Effector memory CD8-positive, alpha-beta T cell (primary cell): ENCODE measurements at regions not wholly inside any gene's neighbourhood (a gene's known extent, or its start where the extent isn't known, plus 50 kb on each side); places are given as distances from the start of the nearest gene placed in this dataset.
"Not testable (repeated sequence)": the region's sequence is repeated elsewhere in the genome, so short reads cannot be mapped to it uniquely, and the experiment has no call there.

Experiments used
- ATAC-seq: fragments of 150-1000 bp; cut with Tn5 transposase; replicated peaks from 2 replicates; pipeline ENCODE4 v1.10.0; 2021; ENCODE audit warnings: mild to moderate bottlenecking, moderate library complexity
- DNase-seq, 3 experiments: peaks; one replicate each; pipeline ENCODE4 v3.0.0; 2021
- H3K27ac Mint-ChIP-seq, 2 donors: one replicate each; pipeline ENCODE4 v1.8.0; 2022; ENCODE audit warnings: mild to moderate bottlenecking in 2 of 2, mixed read lengths in 2 of 2, moderate library complexity in 2 of 2
- H3K27me3 Mint-ChIP-seq, 2 donors: one replicate each; pipeline ENCODE4 v1.8.0; 2022; ENCODE audit warnings: mixed read lengths in 2 of 2
- H3K36me3 Mint-ChIP-seq: one replicate; pipeline ENCODE4 v1.8.0; 2022; ENCODE audit warnings: mild to moderate bottlenecking, moderate library complexity, mixed read lengths; ENCODE audit not compliant: insufficient read depth
- H3K4me1 Mint-ChIP-seq, 2 donors: one replicate each; pipeline ENCODE4 v1.8.0; 2022; ENCODE audit warnings: low read depth in 2 of 2, mixed read lengths in 2 of 2
- H3K4me3 Mint-ChIP-seq, 2 donors: one replicate each; pipeline ENCODE4 v1.8.0; 2022; ENCODE audit warnings: mild to moderate bottlenecking in 2 of 2, mixed read lengths in 2 of 2, moderate library complexity in 2 of 2
- H3K9me3 Mint-ChIP-seq, 2 donors: one replicate each; pipeline ENCODE4 v1.8.0; 2022; ENCODE audit warnings: mixed read lengths in 2 of 2

DNA sequence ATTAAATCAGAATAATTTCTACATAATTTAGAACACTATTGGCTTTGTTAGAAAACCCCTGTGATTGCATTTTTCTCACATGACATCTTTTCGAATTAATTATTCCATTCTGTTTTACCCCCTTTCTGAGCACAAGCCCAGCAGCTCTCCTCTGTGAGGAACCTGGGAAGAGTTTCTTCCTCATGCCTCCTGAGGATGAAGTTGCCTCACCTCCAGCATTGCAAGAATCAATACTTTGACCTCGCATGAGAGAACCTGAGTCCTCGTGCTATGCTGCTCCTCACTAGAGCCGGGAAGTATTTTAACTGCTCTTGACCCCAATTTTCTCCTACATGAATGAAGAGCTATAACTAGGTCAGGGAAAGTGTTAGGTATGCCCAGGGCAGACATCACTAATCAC, 77.1 kb upstream of the RAPH1 start:
- Mint-ChIP-seq H3K36me3 (no peaks in the 10 kb centered on the region), H3K27me3 (no peaks in the 10 kb centered on the region), H3K9me3 (no peaks in the 10 kb centered on the region), H3K4me1 (no peaks in the 10 kb centered on the region), H3K27ac (no peak overlapping the region), H3K4me3 (no peak overlapping the region)
- DNase-seq (no peak), ATAC-seq (no peak)

DNA sequence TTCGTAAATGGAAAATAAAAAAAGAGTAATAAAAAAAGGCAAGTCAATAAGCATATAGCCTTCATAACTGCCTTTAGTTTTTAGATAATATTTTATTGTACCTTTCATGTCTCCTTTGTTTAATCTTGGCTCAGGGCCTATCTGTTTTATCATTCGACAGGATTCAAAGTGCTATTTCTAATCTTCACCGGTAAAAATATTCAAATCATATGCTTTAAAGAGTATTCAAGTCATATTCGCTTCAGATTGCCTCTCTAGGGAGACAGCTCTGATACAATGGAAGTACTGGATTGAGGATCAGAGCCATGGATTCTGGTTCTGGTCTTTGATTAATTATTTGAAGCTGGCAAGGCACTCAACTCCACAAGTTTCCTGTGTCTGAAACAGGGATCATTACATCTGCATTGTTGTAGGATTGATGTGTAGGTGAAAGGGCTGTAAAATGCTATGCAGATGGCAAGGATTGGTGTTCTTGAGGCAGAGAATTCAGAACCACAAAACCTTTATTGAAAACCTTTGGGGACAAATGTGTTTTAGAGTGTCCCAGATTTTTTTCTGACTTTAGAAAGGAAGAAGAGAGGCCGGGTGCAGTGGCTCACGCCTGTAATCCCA, 84.3 kb upstream of the RAPH1 start:
- Mint-ChIP-seq H3K36me3 (no peaks in the 10 kb centered on the region), H3K27ac (no peak overlapping the region), H3K4me3 (no peak overlapping the region), H3K27me3 (no peaks in the 10 kb centered on the region), H3K4me1 (peaks cover 6 to 11% of the 10 kb centered on the region in 2 donors), H3K9me3 (no peaks in the 10 kb centered on the region)
- DNase-seq (no peak), ATAC-seq (no peak)

DNA sequence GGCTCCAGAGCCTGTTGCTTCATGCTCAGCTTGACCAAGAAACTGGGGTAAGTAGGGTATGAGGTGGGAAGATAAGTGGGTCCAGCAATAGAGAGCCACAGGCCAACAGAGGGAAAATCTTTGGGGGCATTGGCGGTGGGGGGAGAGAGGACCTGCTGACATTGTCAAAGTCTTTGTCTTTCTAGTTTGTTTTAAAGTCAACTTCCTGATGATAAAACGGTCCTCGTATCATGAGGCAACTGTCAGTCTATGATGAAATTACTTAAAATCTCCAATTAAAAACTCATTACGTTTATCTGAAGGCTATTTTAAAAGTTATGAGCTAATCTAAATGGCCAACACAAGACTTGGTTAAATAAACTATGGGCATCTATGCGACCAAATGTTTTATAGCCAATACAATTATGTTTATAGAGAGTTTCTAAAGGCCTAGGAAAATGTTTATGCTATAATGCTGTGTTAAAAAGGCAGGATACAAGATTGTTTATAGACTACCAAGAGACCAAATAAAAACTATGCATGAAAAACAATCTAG, 84.4 kb upstream of the CD28 start:
- no peaks in the 10 kb centered on the region for H3K27me3 Mint-ChIP-seq
- no peak overlapping the region for H3K4me3 Mint-ChIP-seq
- no peaks in the 10 kb centered on the region for H3K9me3 Mint-ChIP-seq
- no peaks in the 10 kb centered on the region for H3K36me3 Mint-ChIP-seq
- peaks cover 6 to 11% of the 10 kb centered on the region in 2 donors for H3K4me1 Mint-ChIP-seq
- ATAC-seq (no peak), DNase-seq (no peak)
- peak overlapping the region in 1 of 2 donors; percentile 9 for H3K27ac Mint-ChIP-seq

- peaks cover 6 to 11% of the 10 kb centered on the region in 2 donors for H3K4me1 Mint-ChIP-seq
- H3K27me3 Mint-ChIP-seq: no peaks in the 10 kb centered on the region
- H3K4me3 Mint-ChIP-seq: no peak overlapping the region
- peak overlapping the region in 1 of 2 donors; percentile 41 for H3K27ac Mint-ChIP-seq
- ATAC-seq (no peak), DNase-seq (no peak)
- no peaks in the 10 kb centered on the region for H3K36me3 Mint-ChIP-seq
- no peaks in the 10 kb centered on the region for H3K9me3 Mint-ChIP-seq
Observed at GRCh38 chr2:203623096-203623495, 83.3 kb upstream of the CD28 start.

DNA sequence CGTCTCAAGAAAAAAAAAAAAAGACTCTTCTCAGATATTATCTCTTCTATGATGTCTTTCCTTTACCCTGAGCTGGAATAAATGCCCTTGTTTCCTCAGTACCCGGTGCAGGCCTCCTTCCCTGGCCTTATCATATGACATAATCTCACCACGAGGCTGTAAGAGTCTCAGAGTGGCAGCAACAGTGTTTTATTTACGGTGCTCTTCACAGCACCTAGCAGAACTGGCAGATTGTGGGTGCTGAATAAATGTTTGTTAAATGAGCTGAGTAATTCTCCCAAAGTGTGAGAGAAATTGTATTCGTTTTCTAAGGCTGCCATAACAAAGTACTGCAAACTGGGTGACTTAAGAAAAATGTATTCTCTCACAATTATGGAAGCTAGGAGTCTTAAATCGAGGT, 82.8 kb upstream of the CD28 start:
- no peak for DNase-seq
- Mint-ChIP-seq H3K27ac (peak overlapping the region; percentile 41 to 55), H3K36me3 (no peaks in the 10 kb centered on the region), H3K4me3 (no peak overlapping the region), H3K4me1 (peaks cover 6 to 11% of the 10 kb centered on the region in 2 donors), H3K27me3 (no peaks in the 10 kb centered on the region), H3K9me3 (no peaks in the 10 kb centered on the region)
- ATAC-seq: peak; percentile 92

DNA sequence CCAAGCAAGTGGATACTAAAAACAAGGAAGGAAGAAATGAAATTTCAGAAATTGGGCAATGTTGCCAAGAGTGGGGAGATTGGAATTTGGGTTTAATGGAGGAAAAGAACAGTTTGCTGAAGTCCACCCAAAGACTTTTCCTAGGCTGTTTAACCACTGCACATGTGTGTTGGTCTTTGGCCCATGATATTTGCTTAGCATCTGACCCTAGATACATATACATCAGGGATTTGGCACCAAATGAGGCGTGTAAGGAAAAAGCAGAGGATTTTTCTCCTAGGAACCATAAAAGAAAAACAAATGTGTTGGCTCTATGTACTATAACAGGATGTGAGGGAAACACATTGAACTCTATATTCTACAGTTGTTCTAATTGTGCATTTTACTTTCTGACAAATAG, 80.7 kb upstream of the CD28 start:
- Mint-ChIP-seq H3K27me3 (no peaks in the 10 kb centered on the region), H3K9me3 (no peaks in the 10 kb centered on the region), H3K4me1 (peaks cover 6 to 11% of the 10 kb centered on the region in 2 donors), H3K36me3 (no peaks in the 10 kb centered on the region), H3K4me3 (no peak overlapping the region), H3K27ac (no peak overlapping the region)
- DNase-seq (no peak), ATAC-seq (no peak)

DNA sequence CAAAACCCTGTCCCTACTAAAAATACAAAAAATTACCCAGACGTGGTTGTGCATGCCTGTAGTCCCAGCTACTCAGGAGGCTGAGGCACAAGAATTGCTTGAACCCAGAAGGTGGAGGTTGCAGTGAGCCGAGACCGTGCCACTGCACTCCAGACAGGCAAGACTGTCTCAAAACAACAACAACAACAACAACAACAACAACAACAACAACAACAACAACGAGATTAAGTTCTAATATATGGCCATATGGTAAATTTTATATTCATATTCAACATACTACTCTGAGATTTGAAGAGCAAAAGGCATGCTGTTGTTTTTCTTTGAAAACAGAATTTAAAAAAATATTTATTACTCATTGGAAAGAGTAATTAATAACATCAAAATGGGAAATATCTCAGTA, 80.2 kb upstream of the CD28 start:
- not testable (repeated sequence) for DNase-seq, ATAC-seq, H3K9me3 Mint-ChIP-seq, H3K36me3 Mint-ChIP-seq, H3K27me3 Mint-ChIP-seq, H3K27ac Mint-ChIP-seq, H3K4me3 Mint-ChIP-seq
- peaks cover 6 to 11% of the 10 kb centered on the region in 2 donors for H3K4me1 Mint-ChIP-seq

- H3K27ac Mint-ChIP-seq: no peak overlapping the region
- no peak overlapping the region for H3K4me3 Mint-ChIP-seq
- DNase-seq: no peak
- no peaks in the 10 kb centered on the region for H3K9me3 Mint-ChIP-seq
- H3K4me1 Mint-ChIP-seq: peaks cover 6 to 11% of the 10 kb centered on the region in 2 donors
- no peak for ATAC-seq
- H3K27me3 Mint-ChIP-seq: no peaks in the 10 kb centered on the region
- H3K36me3 Mint-ChIP-seq: no peaks in the 10 kb centered on the region
Observed at GRCh38 chr2:203626952-203627681, 79.3 kb upstream of the CD28 start.

DNA sequence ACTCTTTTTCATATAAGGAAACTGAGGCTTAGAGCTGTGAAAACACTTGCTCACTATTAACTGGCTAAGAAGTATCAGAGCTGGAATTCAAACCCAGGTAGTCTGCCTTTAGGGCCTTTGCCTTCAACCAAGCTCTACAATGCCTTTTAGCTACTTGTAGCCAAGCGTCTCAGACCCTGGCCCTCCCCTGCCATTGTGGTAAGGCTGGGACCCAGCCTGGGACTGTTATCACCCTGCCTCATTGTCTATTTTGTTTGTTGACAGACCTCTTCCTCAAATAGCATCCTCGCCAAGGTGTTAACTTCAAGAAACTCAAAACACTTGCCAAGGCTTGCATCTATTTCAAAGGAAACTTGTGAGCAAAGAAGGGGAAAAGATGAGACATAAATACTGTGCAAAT, 76.7 kb upstream of the CD28 start:
- Mint-ChIP-seq H3K36me3 (no peaks in the 10 kb centered on the region), H3K9me3 (no peaks in the 10 kb centered on the region), H3K4me1 (no peaks in the 10 kb centered on the region), H3K4me3 (no peak overlapping the region), H3K27me3 (no peaks in the 10 kb centered on the region), H3K27ac (no peak overlapping the region)
- DNase-seq (no peak), ATAC-seq (no peak)

- no peak overlapping the region for H3K4me3 Mint-ChIP-seq
- H3K4me1 Mint-ChIP-seq: no peaks in the 10 kb centered on the region
- H3K36me3 Mint-ChIP-seq: no peaks in the 10 kb centered on the region
- ATAC-seq: no peak
- DNase-seq: no peak
- no peaks in the 10 kb centered on the region for H3K27me3 Mint-ChIP-seq
- H3K9me3 Mint-ChIP-seq: no peaks in the 10 kb centered on the region
- no peak overlapping the region for H3K27ac Mint-ChIP-seq
Observed at GRCh38 chr2:203631068-203631757, 75.2 kb upstream of the CD28 start.

DNA sequence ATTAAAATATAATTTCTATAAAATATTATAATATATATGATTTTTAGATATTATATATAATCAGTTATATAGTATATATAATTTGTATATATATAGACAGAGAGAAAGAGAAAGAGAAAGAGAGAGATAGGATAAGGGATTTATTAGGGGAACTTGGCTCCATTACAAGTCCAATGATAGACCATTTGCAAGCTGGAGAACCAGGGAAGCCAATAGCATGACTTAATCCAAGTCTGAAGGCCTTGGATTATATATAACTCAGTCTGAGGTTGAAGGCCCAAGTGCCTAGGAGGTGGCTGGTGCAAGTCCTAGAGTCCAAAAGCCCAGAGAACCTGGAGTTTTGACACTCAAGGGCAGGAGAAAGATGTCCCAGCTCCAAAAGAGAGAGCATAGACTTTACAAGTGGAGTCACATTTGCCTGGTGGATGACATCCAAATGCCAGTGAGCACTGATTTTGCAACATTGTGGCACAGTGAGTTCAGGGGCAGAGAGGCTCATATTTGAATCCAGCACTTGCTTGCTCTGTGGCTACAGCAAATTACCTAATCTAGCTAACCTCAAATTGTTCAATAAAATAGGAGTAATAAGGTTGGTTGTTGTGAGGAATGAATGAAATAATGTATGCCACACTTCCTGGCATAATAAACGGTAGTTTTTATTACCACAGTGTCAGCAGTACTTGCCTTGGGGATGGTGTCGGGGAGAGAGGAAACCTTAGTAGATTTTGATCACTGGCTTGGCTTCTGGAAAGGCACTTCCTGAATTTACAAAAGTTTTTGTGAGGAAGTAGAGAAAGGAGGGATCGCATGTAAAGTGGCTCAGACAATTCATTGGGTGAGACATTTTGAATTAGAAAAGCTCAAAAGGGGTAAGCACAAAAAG, 69.6 kb upstream of the CD28 start:
- Mint-ChIP-seq H3K36me3 (no peaks in the 10 kb centered on the region), H3K4me1 (peaks cover 18 to 19% of the 10 kb centered on the region in 2 donors), H3K9me3 (no peaks in the 10 kb centered on the region), H3K4me3 (peak overlapping the region; percentile 40 to 65), H3K27ac (peak overlapping the region; percentile 24 to 35), H3K27me3 (no peaks in the 10 kb centered on the region)
- ATAC-seq (no peak), DNase-seq (no peak)

DNA sequence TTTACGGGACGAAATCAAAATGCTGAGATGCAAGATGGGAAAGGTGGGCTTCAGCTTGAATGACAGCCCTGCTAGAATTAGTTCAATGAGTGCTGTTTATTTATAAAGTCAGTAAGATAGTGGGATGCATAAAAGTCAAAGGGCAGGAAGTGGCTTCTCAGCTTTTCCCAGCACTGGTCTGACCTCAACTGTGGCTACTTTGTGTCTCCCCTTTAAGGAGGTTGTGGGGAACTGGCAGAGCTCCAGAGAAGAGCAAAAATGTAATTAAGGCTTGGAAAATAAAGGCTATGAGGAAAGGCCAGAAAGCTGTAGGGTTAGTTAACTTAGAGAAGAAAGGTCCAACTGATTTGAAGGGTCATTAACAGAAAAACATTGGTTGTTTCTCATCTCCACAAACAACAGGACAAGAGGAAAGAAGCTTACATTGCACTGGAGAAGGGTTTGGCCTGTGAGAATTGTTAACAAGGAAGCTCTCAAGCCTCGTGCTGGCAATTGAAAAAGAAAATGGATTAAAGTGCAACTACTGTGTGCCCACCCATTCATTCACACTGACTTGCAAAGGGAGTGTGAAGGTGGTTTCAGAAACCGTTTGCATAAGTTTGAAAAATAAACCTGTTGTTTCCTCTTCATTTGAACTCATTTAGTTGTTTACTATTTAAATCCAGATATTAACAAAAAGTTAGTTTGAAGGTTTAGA, 68.8 kb upstream of the CD28 start:
- Mint-ChIP-seq H3K36me3 (no peaks in the 10 kb centered on the region), H3K27ac (peak overlapping the region; percentile 24 to 35), H3K4me1 (peaks cover 18 to 19% of the 10 kb centered on the region in 2 donors), H3K9me3 (no peaks in the 10 kb centered on the region), H3K27me3 (no peaks in the 10 kb centered on the region), H3K4me3 (peak overlapping the region; percentile 40 to 65)
- no peak for DNase-seq
- peak; percentile 59 for ATAC-seq
